ENCODE measurements at regions not wholly inside any gene's neighbourhood (a gene's known extent, or its start where the extent isn't known, plus 50 kb on each side); places are given as distances from the start of the nearest gene placed in this dataset.

DNA sequence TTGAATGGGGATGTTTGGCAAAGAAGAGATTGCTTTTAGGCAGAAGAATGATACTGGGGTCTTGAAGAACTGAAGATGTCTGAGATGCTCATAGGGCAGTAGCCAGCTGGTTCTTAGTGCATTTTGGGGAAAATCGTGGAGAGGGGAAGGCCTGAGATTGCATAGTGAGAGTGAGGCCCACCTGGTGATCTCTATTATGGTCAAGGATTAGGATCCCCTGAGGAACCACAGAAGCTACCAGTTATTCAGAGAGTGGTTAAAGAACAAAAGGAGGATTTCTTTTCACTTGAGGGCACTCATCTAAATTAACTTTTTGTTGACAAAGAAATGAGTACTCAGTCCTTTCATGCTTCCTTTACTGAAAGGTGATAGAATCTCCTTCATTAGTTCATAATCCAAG is 271.3 kb upstream of the HAND2 start:
- no peak for TF ChIP-seq HDAC2 (IDR thresholded peaks at IDR 0.05)
- TF ChIP-seq ZNF76 (CRISPR knock-in tag; IDR thresholded peaks at IDR 0.05; ENCODE audit: borderline replicate concordance) = no peak
- no peak for TF ChIP-seq ZNF184 (CRISPR knock-in tag; IDR thresholded peaks at IDR 0.05)
- no peak for TF ChIP-seq MTA3 (IDR thresholded peaks at IDR 0.05; ENCODE audit: borderline replicate concordance)

Measured in K562 (cell line).